ENCODE measurements at regions not wholly inside any gene's neighbourhood (a gene's known extent, or its start where the extent isn't known, plus 50 kb on each side); places are given as distances from the start of the nearest gene placed in this dataset.

GRCh38 chr22:48954781-48955311 lies 872.8 kb downstream of the BRD1 start:
- DNase-seq, result no peak

GRCh38 chr22:48953830-48954229 lies 873.8 kb downstream of the BRD1 start:
- no peak for DNase-seq

DNA sequence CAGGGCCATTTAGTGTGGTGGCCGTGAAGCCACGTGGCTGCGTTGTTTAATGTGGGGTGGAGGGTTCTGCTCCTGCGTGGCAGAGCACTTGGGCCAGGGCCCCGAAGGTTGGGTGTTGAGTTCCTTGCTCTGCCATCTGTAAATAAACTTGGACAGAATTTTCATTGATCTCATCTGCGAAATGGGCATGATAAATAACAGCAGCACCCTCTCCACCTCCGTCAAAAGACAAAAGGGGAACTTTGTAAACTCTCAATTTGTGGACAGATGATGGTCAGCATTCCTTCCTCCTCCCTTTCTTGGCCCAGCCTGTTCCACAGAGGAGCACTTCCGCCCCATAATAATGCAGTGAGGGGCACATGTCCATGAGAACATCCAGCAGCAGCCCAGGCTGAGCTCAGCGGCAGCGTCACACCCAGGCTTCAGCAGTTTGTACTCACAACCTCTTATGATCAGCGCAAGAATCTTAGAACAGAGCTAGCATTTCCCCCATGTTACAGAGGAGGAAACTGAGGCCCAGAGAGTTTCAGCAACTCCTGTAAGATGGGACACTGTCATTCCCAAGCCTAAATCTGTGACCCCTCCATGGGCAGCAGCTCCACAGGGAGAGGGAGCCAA lies 874.5 kb downstream of the BRD1 start:
- no peak for DNase-seq

DNA sequence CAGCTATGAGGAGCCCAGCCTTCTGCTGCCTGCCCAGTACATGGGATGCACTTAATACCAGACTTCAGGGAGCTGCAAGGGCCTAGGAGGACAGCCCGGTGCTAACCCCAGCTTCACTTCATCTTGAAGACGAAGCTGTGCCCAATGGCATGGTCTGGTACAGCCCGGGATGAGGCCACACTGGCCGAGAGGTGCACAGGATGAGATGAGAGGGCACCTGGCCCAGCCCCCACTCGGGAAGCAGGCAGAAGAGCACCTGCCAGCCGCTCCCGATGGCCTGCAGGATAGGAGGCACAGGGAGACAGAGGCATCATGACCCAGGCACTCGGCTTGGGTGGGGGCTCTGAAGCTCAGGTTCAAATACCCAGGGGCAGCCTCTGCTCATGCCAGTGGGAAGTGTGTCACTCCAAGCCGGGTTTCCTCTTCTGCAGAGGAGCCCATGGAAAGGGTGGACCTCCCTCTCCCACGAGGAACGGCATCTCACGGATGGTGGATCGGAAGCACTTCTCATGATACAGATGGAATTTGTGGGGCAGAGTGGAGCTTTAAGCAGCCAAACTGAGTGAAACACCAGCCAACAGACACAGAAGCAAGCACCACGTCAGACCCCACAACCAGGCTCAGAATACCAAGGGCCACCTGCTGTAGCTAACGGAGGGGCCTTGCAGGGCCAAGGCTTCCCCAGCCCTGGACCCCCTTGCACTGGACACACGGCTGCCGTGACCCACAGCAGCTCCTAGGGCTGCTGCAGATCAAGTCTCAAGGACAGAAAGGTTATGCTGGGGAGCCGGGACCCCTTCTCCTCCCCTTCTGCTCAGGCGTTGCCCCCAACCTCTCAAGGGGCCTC lies 875.2 kb downstream of the BRD1 start:
- no peak for DNase-seq

DNA sequence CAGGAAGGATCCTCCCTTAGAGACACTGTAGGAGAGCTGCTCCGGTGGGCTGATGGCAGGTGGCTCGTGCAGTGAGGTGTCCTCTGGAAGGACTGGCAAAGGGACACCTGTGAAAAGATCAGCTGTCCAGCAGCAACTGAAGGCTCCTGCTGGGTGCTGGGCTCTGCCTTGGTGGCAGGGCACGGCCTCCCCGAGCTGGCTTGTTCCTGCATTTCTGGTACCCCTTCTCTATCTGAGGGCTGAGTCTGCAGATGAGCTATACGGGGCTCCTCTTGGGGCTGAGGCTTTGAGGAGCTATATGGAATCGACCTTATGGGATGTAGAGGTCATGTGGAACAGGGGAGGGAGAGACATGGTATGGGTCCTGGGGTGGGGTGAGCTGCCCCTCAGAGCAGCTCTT lies 875.8 kb downstream of the BRD1 start:
- no peak for DNase-seq

DNA sequence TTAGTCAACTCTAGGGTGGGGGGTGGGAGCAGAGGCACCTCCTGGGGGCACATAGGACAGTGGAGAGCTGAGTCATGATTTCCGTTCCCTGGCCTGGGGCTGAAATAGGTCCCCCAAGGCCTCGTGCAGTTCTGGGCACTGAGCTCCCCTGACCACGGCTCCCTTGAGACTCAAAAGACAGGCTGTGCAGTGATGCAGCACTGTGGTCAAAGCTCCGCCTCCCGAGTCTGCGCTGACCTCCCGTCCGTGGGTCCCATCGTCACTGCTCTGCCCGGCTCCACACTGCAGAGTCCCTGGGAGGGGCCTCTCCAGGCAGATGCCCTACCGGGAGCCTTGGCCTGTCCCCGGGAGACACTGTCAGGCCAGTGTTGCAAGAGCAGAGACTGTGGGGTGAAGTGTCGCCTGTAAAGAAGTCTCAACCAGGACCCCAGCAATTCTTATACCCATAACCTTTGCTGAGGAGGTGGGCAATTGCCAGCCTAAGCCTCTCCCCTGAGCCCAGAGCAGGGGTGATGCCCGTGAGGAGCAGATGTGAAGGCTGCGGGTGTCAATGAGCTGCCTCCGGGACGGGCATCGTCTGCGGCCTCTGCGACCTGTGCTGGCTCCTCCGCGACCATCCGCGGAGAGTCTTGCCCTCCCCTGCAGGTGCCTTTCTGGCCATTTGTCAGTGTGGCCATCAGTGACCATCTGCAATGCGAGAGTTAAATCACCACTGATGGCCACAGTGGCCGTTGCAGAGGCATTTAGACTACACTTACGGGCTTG lies 877.3 kb downstream of the BRD1 start:
- no peak for DNase-seq

DNA sequence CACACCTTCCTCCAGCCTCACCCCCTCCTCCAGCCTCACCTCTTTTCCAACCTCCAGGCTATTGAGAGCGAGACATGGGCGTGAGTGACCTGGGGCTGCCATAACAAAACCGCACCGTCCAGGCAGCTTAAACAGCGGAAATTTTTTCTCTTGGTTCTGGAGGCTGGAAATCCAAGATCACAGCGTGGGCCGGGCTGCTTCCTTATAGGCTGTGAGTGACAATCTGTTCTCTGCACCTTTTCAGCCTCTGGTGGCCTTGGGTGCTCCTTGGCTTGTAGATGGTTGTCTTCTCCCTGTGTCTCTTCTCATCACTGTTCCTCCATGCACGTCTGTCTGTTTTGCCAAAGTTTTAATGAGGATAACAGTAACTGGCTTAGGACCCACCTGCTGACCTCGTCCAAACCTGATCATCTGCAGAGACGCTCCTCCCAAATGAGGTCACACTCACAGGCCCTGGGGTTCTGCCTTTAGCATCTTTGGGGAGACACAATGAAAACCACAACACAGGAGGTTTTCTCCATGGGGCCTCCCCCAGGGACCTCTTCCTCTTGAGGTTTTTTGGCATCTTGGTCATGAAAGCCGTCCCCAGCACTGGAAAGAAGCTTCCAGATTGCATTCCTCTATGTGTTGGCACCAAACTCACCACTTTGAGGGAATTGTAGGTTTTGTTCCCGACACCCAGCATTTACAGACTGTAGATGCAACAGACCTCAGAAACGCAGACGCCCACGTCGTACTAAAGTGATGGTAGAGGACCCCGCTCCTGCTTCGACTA lies 878.1 kb downstream of the BRD1 start:
- DNase-seq, result no peak

GRCh38 chr22:48948575-48949170 lies 879.0 kb downstream of the BRD1 start:
- DNase-seq, result no peak

DNA sequence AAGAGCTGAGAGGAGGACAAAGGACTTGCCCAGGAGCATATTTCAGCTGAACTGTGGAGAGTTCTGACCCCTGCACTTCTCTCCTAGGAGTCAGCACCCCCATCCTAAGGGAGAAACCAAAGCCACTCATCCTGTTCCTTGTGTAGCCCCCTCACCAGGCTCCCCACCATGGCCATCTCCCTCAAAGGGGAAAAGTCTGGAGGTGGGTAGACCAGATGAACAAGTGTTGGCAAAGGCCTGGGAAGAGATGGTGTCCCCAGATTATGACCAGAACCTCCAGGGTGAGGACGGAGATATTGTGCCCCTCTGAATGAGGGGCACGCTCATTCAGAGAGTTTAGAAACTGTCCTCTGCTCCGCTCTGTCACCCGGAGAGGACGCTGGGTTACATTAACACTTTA lies 880.0 kb downstream of the BRD1 start:
- no peak for DNase-seq

- DNase-seq, result no peak
These were observed 881.8 kb downstream of the BRD1 start for GRCh38 chr22:48945621-48946458.

DNA sequence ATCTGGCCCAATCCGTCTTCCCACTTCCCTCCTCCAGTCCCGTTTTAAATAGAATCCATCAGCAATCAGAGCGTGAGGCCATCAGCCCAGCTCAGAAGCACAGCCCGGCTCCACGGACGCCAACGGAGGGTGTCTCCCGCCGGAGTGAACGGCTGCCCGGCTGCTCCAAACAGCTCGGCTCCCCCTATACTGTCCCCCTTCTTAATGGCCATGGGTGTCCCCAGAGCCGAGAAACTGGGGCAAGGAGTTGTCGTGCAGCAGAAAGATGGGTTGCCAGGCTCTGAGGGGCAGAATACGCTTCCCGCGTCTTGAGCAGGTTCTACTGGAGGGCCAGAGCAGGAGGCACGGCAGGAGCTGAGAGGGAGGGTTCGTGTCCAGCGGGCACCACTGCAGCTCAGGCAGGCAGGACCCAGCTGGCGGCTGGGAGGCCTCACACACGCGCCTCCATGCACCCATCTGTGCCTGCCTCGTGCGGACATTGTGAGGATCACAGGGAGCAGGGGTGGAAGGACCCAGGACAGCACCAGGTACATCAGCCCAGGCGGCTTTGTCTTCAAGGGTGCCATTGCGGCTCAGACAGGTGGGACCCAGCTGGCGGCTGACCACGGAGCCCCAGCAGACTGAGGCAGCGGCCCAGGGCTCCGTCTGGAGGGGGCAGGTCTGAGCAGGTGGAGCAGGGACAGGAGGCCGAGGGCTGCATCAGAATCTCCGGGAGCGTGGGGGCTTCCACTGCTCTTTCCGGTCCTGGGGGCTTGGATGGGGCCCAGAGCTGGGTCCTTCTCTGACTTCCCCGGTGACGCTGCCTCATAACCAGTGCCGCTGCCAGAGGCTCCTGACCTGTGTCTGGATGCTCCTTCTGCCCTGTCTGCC lies 882.7 kb downstream of the BRD1 start:
- DNase-seq, result no peak

GRCh38 chr22:48944433-48944750 lies 883.3 kb downstream of the BRD1 start:
- no peak for DNase-seq

GRCh38 chr22:48943567-48944432 lies 883.9 kb downstream of the BRD1 start:
- DNase-seq, result peak; percentile 14

- DNase-seq, result no peak
These were observed 884.7 kb downstream of the BRD1 start for GRCh38 chr22:48942698-48943566.

DNA sequence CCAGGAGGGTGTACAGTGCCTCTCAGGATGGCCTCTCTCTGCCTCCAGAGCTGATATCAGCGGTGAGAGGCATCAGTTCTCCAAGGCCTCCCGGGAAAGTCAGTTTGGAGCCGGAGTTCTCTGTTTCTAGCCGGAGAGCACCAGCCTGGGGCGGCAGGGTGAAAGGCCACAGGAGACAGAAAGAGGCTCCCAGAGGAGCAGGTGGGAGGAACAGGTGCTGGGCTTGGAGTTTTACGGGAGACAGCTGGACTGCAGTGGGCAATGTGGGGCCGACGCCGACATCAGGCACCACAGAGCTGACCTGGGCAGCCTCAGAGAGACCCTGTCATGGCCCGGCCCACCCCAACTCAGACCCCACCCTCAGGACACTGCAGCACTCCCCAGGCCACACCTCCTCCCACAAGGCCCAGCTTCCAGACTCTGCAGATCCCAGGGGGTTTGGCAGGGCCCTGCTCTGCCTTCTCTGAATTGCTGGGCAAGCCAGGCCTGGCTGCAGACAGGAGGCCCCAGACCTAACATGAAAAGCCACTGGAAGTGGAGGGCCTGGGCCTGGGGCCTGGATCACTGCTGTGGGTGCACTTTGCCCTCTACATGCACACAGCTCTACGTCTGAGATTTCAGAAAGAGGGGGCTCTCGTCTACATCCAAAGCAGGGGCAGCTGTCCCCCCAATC lies 885.6 kb downstream of the BRD1 start:
- DNase-seq, result no peak

DNA sequence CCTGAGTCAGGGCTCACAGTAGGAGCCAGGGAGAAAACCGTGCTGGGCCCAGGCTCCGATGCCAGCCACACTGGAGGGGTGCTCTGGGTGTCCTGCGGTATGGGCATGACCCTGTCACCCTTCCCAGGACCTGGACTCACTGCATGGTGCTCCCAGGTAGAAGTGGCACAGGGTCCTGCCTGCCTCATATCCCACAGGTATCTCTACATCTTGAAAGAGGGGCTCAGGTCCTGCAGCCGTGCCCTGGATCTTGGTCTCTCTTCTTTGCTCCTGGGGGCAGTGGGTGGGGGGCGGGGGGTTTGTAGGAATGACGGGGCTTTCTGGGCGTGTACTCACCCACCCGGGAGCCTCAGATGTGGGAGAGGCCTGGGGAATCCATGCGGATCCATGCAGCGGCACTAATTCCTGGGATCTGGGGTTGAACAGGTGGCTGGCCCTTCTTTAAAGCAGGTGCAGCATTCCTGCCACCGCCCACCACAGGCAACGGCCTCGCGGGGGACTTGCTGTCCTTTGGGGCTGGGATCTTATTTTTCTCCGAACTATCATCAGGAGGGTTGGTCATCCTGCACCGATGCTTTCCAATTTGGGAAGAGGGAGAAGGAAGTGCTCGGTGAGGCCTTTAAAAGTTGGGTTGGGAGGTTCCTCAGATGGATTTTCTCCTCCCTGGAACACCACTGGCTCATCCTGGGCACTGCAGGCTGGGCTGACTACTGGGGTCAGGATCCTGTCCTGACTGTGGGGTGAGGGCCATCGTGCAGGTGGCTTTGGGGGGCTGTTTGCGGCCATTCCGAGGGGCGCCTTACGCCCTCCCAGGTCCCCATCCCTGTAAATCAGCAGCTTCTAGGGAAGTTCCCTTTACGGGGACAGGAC lies 886.4 kb downstream of the BRD1 start:
- DNase-seq, result no peak
